PC-9 (cell line): ENCODE measurements at regions not wholly inside any gene's neighbourhood (a gene's known extent, or its start where the extent isn't known, plus 50 kb on each side); places are given as distances from the start of the nearest gene placed in this dataset.

Experiments
- CTCF ChIP-seq: fragments of 200-600 bp; sonication (generic); conservative IDR thresholded peaks from 2 replicates; pipeline ENCODE4 v1.6.1; 2017; ENCODE audit warnings: mixed run types, antibody characterized with exemption, mild to moderate bottlenecking, moderate library complexity
- EZH2 ChIP-seq: fragments of 200-600 bp; sonication (generic); IDR thresholded peaks from 2 replicates; pipeline ENCODE4 v1.8.0; 2017; ENCODE audit warnings: antibody characterized with exemption, low read depth

DNA sequence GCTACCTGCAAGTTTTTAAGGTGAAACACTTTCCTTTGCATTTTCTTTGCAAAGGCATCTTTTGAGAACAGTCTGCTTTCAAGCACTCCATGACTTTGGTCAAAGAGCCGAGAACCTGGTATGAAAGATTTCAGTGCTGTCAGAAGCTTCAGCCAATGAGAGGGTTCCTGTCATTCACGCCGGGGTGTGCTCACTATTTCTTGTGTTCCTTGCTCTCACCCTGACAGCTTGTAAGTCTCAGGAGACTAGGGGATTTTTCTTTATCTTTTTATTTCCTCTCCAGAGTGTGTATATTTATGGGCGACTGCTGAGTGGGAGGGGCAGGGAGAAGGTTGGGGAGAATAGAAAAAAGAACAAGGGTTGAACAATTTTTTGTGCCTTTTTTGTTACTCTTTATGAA is 334.0 kb downstream of the PSAT1 start:
- TF ChIP-seq CTCF (no peak), EZH2 (no peak)
